ENCODE measurements at regions not wholly inside any gene's neighbourhood (a gene's known extent, or its start where the extent isn't known, plus 50 kb on each side); places are given as distances from the start of the nearest gene placed in this dataset.

- TF ChIP-seq CTCF (IDR thresholded peaks at IDR 0.05; ENCODE audit: insufficient read depth, low read depth, low read length), result no peak
- no peak for DNase-seq (ENCODE audit: low read depth)
- H3K4me3 ChIP-seq (ENCODE audit: low read depth, low read length), result no peak overlapping the region
Observed at GRCh38 chr1:194103101-194103500, 916.7 kb upstream of the B3GALT2 start.

DNA sequence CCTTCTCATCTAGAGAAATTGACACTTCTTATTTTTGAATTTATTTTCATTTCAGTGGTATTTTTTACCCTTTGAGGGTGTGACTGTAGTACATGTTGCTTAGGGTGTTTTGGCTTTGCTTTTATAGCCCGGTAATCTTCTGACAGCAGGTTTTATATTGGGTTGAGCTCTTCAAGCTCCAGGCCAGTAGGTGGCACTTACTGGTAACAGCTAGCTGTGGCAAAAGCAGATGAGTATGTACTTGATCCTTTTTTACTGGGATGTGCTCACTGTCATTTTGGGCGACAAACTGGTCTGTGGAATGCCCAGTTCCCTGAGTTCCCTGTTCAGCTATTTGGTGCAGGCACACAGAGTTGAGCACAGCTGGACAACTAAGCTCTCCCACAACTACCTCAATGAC is 916.2 kb upstream of the B3GALT2 start:
- no peak for TF ChIP-seq CTCF (IDR thresholded peaks at IDR 0.05; ENCODE audit: insufficient read depth, low read depth, low read length)

GRCh38 chr1:194084755-194085154 is 898.3 kb upstream of the B3GALT2 start:
- DNase-seq (ENCODE audit: low read depth), result no peak
- TF ChIP-seq CTCF (IDR thresholded peaks at IDR 0.05; ENCODE audit: insufficient read depth, low read depth, low read length), result no peak
- H3K4me3 ChIP-seq (ENCODE audit: low read depth, low read length), result no peak overlapping the region

More for the DNA sequence above, 916.2 kb upstream of the B3GALT2 start:
- H3K4me3 ChIP-seq (ENCODE audit: low read depth, low read length), result no peak overlapping the region
- DNase-seq (ENCODE audit: low read depth), result no peak

- no peak overlapping the region for H3K4me3 ChIP-seq (ENCODE audit: low read depth, low read length)
- TF ChIP-seq CTCF (IDR thresholded peaks at IDR 0.05; ENCODE audit: insufficient read depth, low read depth, low read length), result no peak
- no peak for DNase-seq (ENCODE audit: low read depth)
Observed at GRCh38 chr1:194081444-194081843, 895.0 kb upstream of the B3GALT2 start.

- no peak for TF ChIP-seq CTCF (IDR thresholded peaks at IDR 0.05; ENCODE audit: insufficient read depth, low read depth, low read length)
- no peak for DNase-seq (ENCODE audit: low read depth)
- H3K4me3 ChIP-seq (ENCODE audit: low read depth, low read length), result no peak overlapping the region
Observed at GRCh38 chr1:194080826-194081225, 894.4 kb upstream of the B3GALT2 start.

GRCh38 chr1:194078765-194079164 is 892.4 kb upstream of the B3GALT2 start:
- TF ChIP-seq CTCF (IDR thresholded peaks at IDR 0.05; ENCODE audit: insufficient read depth, low read depth, low read length), result no peak
- H3K4me3 ChIP-seq (ENCODE audit: low read depth, low read length), result no peak overlapping the region
- no peak for DNase-seq (ENCODE audit: low read depth)

DNA sequence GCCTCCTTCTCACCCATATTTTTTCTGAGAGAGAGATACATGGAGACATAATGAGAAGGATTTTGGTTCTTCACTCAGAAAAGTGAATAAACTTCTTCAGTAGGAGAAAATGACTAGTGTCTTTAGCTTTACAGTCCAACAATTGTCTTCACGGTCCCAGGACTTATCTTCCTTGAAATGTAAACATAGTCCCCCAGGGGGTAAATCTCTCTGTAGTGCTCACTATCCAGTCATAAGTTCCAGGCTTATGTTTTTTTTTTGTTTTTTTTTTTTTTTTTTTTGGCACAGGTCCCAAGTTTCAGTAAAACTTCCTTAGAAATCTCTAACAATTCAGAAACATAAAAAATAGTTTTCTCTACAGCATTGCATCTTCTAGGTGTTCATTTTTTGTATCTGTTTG is 890.2 kb upstream of the B3GALT2 start:
- H3K4me3 ChIP-seq (ENCODE audit: low read depth, low read length), result no peak overlapping the region
- DNase-seq (ENCODE audit: low read depth), result no peak
- no peak for TF ChIP-seq CTCF (IDR thresholded peaks at IDR 0.05; ENCODE audit: insufficient read depth, low read depth, low read length)

Data from fibroblast of villous mesenchyme (primary cell).